ENCODE measurements at regions not wholly inside any gene's neighbourhood (a gene's known extent, or its start where the extent isn't known, plus 50 kb on each side); places are given as distances from the start of the nearest gene placed in this dataset.

DNA sequence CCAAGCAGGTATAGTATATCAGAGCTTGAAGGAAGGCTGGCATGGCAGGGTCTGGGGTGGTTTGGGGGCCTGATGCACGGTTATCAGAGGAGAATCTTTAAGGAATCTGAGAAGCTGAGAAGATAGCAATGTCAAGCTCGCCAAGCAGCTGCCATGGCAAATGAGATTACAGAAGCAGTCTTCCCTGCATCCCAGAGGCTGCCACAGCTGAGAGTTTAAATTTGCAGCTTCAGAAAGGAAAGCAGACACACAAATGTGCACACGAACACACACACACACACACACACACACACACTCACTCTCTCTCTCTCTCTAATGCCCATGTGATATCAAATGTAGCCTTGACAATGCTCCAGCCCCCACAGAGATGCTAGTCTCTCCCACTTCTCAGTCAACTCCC lies 79.0 kb upstream of the TNC start:
- Mint-ChIP-seq H3K27ac (ENCODE audit: unreplicated experiment) (no peak overlapping the region), H3K4me3 (ENCODE audit: low read depth, unreplicated experiment) (no peak overlapping the region), H3K9me3 (ENCODE audit: low read depth, unreplicated experiment) (no peaks in the 10 kb centered on the region), H3K36me3 (ENCODE audit: insufficient read depth, unreplicated experiment) (no peaks in the 10 kb centered on the region), H3K27me3 (ENCODE audit: unreplicated experiment) (peaks cover 24% of the 10 kb centered on the region), H3K4me1 (ENCODE audit: low read depth, unreplicated experiment) (peaks cover 10% of the 10 kb centered on the region)
- DNase-seq: no peak
- intact Hi-C loops (cut with micrococcal nuclease; ENCODE audit: unreplicated experiment): no loop called here
- BruUV-seq (replicated peaks): no TSS peak
- CTCF ChIA-PET: no interaction called here
- TF ChIP-seq, protein P1, sequence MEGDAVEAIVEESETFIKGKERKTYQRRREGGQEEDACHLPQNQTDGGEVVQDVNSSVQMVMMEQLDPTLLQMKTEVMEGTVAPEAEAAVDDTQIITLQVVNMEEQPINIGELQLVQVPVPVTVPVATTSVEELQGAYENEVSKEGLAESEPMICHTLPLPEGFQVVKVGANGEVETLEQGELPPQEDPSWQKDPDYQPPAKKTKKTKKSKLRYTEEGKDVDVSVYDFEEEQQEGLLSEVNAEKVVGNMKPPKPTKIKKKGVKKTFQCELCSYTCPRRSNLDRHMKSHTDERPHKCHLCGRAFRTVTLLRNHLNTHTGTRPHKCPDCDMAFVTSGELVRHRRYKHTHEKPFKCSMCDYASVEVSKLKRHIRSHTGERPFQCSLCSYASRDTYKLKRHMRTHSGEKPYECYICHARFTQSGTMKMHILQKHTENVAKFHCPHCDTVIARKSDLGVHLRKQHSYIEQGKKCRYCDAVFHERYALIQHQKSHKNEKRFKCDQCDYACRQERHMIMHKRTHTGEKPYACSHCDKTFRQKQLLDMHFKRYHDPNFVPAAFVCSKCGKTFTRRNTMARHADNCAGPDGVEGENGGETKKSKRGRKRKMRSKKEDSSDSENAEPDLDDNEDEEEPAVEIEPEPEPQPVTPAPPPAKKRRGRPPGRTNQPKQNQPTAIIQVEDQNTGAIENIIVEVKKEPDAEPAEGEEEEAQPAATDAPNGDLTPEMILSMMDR (IDR thresholded peaks at IDR 0.05; ENCODE audit: unreplicated experiment): no peak

DNA sequence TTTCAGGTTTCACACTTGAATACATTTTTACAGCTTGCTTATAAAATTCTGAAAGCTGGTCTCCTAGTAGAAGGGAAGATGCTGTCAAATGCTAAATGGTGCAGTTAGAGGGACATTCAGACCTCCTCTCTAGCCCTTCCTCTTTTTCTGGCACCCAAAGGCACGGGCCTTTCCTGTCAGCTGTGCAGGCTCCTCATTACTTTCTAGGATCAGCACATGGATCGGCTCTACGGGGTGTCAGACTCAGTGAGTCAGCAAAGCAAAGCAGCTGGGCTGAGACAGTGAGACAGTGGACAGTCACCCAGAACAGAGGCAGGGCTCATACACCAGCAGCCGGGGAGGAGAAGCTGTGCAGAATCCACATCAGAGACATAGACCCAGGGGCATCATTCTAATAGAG lies 80.0 kb upstream of the TNC start:
- TF ChIP-seq, protein P1 (IDR thresholded peaks at IDR 0.05; ENCODE audit: unreplicated experiment): no peak
- Mint-ChIP-seq H3K4me3 (ENCODE audit: low read depth, unreplicated experiment) (no peak overlapping the region), H3K27me3 (ENCODE audit: unreplicated experiment) (peaks cover 24% of the 10 kb centered on the region), H3K9me3 (ENCODE audit: low read depth, unreplicated experiment) (no peaks in the 10 kb centered on the region), H3K36me3 (ENCODE audit: insufficient read depth, unreplicated experiment) (no peaks in the 10 kb centered on the region), H3K4me1 (ENCODE audit: low read depth, unreplicated experiment) (no peaks in the 10 kb centered on the region), H3K27ac (ENCODE audit: unreplicated experiment) (no peak overlapping the region)
- no TSS peak for BruUV-seq (replicated peaks)
- CTCF ChIA-PET: no interaction called here
- intact Hi-C loops (cut with micrococcal nuclease; ENCODE audit: unreplicated experiment): no loop called here
- no peak for DNase-seq

DNA sequence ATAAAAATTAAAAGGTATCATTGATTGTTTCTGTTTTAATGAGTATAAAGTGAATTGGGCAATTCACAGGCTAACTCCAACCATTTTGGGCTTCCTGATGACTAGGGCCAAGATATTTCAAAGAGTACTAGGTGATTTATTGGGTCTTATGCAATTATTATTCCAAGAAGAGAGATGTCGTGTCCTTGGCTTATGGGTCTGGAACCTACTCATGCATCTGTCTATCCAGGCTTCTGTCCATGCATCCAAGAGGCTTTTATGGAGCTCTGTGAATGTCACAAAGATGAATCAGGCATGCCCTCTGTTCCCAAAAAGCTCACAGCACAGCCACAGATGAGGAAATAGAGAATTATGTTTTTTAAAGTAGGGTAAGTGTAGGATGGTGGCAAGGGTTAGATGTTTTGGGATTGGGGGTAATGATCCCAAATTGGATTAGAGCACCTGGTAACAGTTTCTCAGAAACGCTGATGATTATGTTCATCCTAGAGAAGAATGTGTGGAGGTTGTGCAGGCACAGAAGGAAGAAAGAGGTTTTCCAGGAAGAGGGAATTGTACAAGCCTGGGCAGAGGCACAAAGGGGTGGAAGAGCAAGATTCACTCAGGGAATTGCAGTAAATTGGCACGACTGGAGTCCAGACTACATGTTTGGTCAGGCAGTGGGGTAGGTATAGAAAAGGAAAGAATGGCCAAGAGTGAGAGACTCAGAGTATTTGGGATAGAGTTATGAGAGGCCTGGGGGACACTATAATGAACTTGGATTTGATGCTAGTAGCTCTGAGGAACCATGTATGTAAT lies 83.0 kb upstream of the TNC start:
- BruUV-seq (replicated peaks): no TSS peak
- TF ChIP-seq, protein P1 (IDR thresholded peaks at IDR 0.05; ENCODE audit: unreplicated experiment): no peak
- H3K27ac Mint-ChIP-seq (ENCODE audit: unreplicated experiment): no peak overlapping the region
- no peaks in the 10 kb centered on the region for H3K36me3 Mint-ChIP-seq (ENCODE audit: insufficient read depth, unreplicated experiment)
- H3K27me3 Mint-ChIP-seq (ENCODE audit: unreplicated experiment): peaks cover 24% of the 10 kb centered on the region
- DNase-seq: no peak
- no peak overlapping the region for H3K4me3 Mint-ChIP-seq (ENCODE audit: low read depth, unreplicated experiment)
- H3K9me3 Mint-ChIP-seq (ENCODE audit: low read depth, unreplicated experiment): no peaks in the 10 kb centered on the region
- CTCF ChIA-PET: no interaction called here
- H3K4me1 Mint-ChIP-seq (ENCODE audit: low read depth, unreplicated experiment): peaks cover 13% of the 10 kb centered on the region
- intact Hi-C loops (cut with micrococcal nuclease; ENCODE audit: unreplicated experiment): loop anchor here (10.0 kb wide), 1 partner anchor 86 kb away; the partner anchor contains the start of gene TNC

DNA sequence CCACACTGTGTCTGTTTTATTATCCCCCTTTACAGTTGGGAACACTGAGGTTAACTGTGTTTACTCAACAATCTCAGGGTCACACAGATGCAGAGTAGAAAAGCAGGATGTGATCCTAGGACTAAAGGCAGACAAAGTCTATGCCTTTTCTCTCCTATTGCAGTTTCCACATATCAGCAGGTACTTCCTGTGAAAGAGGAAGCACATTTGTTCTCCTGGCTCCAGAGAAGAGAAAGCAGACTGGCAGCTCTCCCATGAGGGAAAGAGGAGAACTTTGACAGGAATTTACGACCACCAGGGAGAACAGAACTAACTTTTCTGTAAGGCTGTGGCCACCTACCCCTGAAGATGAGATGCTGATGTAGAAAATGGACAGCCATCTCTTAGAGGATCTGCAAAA lies 84.2 kb upstream of the TNC start:
- H3K4me3 Mint-ChIP-seq (ENCODE audit: low read depth, unreplicated experiment): no peak overlapping the region
- intact Hi-C loops (cut with micrococcal nuclease; ENCODE audit: unreplicated experiment): loop anchor here (10.0 kb wide), 1 partner anchor 87 kb away; the partner anchor contains the start of gene TNC

More for the DNA sequence above, 84.2 kb upstream of the TNC start:
- CTCF ChIA-PET: no interaction called here
- Mint-ChIP-seq H3K36me3 (ENCODE audit: insufficient read depth, unreplicated experiment) (no peaks in the 10 kb centered on the region), H3K27ac (ENCODE audit: unreplicated experiment) (no peak overlapping the region), H3K27me3 (ENCODE audit: unreplicated experiment) (peaks cover 24% of the 10 kb centered on the region), H3K4me1 (ENCODE audit: low read depth, unreplicated experiment) (peaks cover 13% of the 10 kb centered on the region), H3K9me3 (ENCODE audit: low read depth, unreplicated experiment) (no peaks in the 10 kb centered on the region)
- BruUV-seq (replicated peaks): no TSS peak
- TF ChIP-seq, protein P1 (IDR thresholded peaks at IDR 0.05; ENCODE audit: unreplicated experiment): no peak
- no peak for DNase-seq

Data from Calu3 (cell line).